Hematopoietic multipotent progenitor cell treated with erythropoietin and hydrocortisone succinate and interleukin-3 and kit ligand, for 4 days (in vitro differentiated cells): ENCODE measurements at regions not wholly inside any gene's neighbourhood (a gene's known extent, or its start where the extent isn't known, plus 50 kb on each side); places are given as distances from the start of the nearest gene placed in this dataset.
"Not testable (repeated sequence)": the region's sequence is repeated elsewhere in the genome, so short reads cannot be mapped to it uniquely, and the experiment has no call there.

Source experiments
- DNase-seq: peaks from one replicate; pipeline ENCODE4 v3.0.0-alpha.2; 2015

- no peak for DNase-seq
These were observed 417.7 kb downstream of the TMEM121 start for GRCh38 chr14:105943973-105944602.

DNA sequence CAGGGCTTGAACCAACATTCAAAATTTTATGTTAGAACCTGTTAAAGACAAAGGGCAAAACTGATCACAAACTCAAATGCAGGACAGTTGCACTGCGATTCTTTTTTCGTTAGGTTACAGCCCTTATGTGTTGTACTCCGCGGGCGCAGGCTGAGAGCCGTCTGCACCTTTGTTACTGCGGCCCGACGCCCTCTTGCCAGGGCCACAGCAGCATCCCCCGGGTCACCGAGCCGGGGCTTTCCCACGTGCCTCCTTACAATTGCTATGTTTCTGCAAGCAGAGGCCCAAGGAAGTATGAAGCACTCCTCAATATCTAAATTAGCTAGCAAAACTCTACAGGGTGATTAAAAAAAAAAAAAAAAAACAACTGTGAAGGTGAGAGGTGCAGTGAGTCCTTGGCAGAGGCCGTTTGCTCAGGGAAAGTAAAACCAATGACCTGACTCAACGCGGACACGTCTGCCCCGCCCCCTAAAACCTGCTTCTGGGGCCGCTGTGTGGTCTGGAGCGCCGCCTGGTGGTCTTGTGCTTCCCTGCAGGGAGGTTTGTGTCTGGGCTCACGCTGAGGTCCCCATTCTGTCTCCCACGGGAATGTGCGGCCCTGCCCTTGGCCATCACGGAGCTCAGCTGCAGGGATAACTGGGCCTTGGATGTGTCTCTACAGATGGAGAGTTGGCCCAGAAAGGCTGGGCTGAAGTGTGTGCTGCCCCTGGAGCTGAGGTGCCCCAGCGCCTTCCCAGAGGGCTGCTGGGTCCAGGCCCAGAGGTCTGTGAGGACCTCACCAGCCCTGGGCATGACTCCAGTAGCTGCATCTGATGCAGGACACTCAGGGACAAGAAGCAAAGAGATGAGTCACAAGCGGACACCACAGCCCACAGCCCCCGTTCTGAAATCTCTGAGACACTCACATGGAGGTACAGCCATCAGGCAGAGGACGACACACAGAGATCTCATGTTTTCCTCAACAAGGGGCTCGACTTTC is 418.5 kb downstream of the TMEM121 start:
- DNase-seq, result peak; percentile 90

DNA sequence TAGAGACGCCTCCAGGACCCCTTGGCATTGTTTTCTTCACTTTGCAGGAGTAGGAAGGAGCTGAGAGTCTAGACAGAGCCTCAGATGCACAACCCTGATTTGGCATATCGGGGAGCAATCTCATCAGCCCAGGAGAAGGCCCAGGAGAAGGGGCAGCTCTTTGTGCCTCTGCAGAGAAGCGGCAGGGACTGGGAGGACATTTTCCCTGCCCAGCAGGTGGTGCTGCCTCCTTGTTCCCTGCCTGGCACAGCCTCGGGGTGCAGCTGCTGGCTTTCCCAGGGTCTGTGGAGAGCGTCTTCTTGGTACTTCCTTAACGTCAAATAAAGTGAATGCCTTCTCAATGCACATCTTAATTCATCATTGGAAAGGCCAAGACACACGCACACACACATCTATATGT is 419.5 kb downstream of the TMEM121 start:
- peak; percentile 76 for DNase-seq

DNA sequence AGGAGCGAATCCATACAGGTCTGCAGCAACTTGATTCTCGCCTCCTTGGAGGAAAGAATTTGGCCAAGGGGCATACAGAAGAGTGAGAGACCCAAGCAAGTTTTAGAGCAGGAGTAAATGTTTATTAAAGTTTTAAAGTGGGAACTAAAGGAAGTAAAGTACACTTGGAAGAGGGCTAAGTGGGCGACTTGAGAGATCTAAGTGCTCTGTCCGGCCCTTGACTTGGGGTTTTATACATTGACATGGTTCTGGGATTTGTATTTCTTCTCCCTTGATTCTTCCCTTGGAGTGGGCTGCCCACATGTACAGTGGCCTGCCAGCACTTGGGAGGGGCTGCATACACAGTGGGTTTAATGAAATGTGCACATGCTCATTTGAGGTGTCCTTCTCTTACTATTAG is 421.2 kb downstream of the TMEM121 start:
- no peak for DNase-seq

- DNase-seq, result peak; percentile 74
These were observed 422.6 kb downstream of the TMEM121 start for GRCh38 chr14:105948955-105949354.

- not testable (repeated sequence) for DNase-seq
These were observed 424.0 kb downstream of the TMEM121 start for GRCh38 chr14:105950364-105950892.

GRCh38 chr14:105951399-105951798 is 425.0 kb downstream of the TMEM121 start:
- no peak for DNase-seq

- DNase-seq, result no peak
These were observed 425.8 kb downstream of the TMEM121 start for GRCh38 chr14:105952222-105952621.

DNA sequence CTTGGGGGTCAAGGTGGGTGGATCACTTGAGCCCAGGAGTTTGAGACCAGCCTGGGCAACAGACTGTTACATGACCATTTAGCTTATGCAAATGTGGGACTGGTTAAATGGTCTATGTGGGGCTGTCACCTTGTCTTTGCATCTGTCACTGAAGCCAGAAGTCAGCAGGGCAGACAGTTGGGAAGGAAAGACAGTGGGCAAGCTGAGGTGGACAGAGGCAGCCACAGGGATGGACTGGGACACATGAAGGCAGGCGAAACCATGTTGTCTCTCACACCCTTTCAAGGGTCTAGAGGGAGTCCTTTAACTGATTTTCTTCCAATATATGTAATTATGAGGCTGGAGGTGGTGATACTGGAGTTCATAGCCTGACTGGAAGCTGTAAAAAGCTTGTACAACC is 426.4 kb downstream of the TMEM121 start:
- DNase-seq, result no peak

GRCh38 chr14:105961625-105962024 is 435.2 kb downstream of the TMEM121 start:
- DNase-seq, result not testable (repeated sequence)

GRCh38 chr14:105962532-105962931 is 436.1 kb downstream of the TMEM121 start:
- DNase-seq, result no peak

DNA sequence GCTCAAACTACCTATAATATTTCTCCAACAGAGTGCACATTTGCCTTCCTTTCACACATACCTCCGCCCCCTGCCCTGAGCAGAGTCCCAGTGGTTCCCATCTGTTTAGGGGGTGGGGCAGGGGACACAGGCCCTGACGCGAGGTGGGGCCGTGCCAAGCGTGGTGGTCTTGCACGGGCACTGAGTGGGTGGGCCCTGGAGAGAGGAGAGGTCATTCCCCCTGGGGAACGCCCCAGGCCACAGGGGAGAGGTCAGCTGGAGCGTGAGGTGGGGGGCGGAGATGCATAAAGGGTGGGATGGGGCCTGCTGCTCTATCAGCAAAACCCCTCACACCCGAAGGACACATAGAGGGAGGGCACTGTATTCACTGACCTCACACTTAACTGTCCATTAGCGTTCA is 441.9 kb downstream of the TMEM121 start:
- no peak for DNase-seq

- DNase-seq, result not testable (repeated sequence)
These were observed 442.6 kb downstream of the TMEM121 start for GRCh38 chr14:105969026-105969425.

- not testable (repeated sequence) for DNase-seq
These were observed 444.4 kb downstream of the TMEM121 start for GRCh38 chr14:105970821-105971220.

DNA sequence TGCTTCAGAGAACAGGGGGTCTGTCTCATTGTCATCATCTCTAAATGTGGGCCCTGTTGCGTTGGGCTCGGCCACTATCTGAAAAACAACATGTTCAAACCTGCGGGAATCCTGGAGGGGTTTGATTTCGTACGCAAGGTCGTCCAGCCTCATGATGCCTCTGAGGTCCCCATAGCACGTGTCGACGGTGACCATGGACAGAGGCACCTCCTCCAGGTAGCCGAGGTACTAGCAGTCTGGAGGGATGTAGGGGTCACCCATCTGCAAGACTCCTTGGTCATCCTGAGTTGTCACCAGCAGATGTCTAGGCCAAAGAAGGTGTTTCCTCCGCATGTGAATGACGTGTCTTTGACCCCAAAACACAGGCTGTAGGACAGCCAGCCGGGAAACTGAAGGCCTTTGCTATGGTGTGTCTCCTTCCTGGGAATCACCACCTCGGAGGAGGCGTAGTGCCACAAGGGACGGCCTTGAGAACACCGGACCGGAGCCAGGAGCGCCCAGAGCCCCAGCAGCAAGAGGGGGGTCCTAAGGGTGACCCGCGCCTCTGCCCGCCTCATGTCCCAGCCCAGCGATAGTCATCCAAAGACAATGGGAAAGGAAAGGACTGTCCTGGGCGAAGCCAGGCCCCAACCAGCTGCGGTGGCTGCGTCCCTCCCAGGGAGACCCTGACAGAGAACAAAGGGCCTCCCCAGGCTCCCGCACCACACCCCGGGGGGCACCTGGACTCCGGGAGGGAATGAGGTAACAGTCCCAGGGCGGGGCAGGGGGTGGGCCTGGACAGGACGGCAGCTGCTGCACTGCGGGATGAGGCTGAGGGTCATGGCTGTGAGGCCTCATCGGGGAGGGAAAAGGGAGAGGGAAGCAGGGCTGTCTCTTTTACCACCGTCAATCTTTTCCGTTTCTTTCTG is 445.5 kb downstream of the TMEM121 start:
- no peak for DNase-seq

- DNase-seq, result peak; percentile 89
These were observed 448.5 kb downstream of the TMEM121 start for GRCh38 chr14:105974902-105975301.

GRCh38 chr14:105978618-105979295 is 452.4 kb downstream of the TMEM121 start:
- no peak for DNase-seq

- no peak for DNase-seq
These were observed 453.1 kb downstream of the TMEM121 start for GRCh38 chr14:105979446-105979845.

DNA sequence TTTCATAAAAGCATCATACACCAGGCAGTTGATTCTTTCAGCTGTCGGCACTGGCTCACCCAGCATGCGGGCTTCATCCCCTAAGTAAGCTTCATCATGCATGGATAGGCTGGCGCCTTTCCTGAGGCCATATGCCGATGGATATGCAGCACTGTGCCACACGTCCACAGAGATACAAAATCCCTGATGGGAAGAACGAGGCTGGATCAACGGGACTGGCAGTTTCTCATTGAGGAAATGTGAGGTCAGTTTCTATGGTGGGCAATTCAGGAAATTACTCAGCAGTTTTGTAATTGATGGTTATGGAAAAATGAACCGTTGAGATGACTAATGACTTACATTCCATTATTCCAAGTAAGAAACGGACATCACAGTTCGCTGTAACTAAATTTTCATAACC is 453.8 kb downstream of the TMEM121 start:
- DNase-seq, result no peak

DNA sequence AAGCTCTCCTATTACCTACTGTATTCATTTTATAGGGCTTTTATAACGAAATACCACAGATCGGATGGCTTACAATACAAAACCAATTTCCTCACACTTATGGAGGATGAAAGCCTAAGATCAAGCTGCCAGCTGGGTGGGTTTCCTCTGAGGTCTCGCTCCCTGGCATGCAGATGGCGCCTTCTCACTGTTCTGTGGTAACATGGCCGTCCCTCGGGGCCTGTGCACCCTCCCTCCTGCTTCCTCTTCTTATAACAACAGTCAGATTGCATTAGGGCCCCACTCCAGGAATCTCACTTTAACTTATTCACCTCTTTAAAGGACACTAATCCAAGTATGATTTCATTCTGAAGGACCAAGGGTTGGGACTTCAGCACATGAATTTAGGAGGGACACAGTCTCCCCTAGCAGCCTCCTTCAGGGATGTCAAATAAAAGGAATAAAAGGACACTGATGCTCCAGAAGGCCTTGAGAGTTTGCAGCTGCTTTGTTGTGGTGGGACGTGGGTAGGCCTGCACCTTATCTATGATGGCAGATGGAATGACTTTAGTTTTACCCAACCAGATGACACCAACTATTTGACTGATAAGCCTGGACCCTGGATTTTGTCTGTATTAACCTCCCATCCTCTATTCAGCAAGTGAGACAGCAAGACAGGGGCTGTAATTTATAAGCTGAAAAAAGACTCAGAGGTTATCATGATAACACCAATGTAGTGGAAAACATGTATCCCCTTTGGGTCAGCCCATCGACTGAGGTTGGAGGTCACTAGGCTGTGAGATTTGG is 455.3 kb downstream of the TMEM121 start:
- DNase-seq, result peak; percentile 97

- no peak for DNase-seq
These were observed 456.3 kb downstream of the TMEM121 start for GRCh38 chr14:105982664-105983063.
